NCI-H748 (cell line): ENCODE measurements at regions not wholly inside any gene's neighbourhood (a gene's known extent, or its start where the extent isn't known, plus 50 kb on each side); places are given as distances from the start of the nearest gene placed in this dataset.

Experiments used
- DNase-seq: peaks from one replicate; lab custom pipeline; 2025; ENCODE audit not compliant: unreplicated experiment; lab: John Stamatoyannopoulos, UW

- DNase-seq = no peak
Measured at GRCh38 chr11:110000031-110000502, 93.1 kb upstream of the ZC3H12C start.

- no peak for DNase-seq
Measured at GRCh38 chr11:110000850-110001249, 92.3 kb upstream of the ZC3H12C start.

GRCh38 chr11:110003426-110003825 lies 89.8 kb upstream of the ZC3H12C start:
- peak; percentile 65 for DNase-seq

GRCh38 chr11:110011595-110011994 lies 81.6 kb upstream of the ZC3H12C start:
- no peak for DNase-seq

GRCh38 chr11:110015695-110016094 lies 77.5 kb upstream of the ZC3H12C start:
- no peak for DNase-seq

GRCh38 chr11:110019675-110020074 lies 73.5 kb upstream of the ZC3H12C start:
- no peak for DNase-seq

GRCh38 chr11:110022548-110022947 lies 70.6 kb upstream of the ZC3H12C start:
- DNase-seq = no peak

GRCh38 chr11:110023711-110024110 lies 69.5 kb upstream of the ZC3H12C start:
- DNase-seq = no peak

- DNase-seq = no peak
Measured at GRCh38 chr11:110026858-110027626, 66.2 kb upstream of the ZC3H12C start.

- DNase-seq = no peak
Measured at GRCh38 chr11:110027627-110028371, 65.4 kb upstream of the ZC3H12C start.

GRCh38 chr11:110028921-110029320 lies 64.3 kb upstream of the ZC3H12C start:
- DNase-seq = no peak

- DNase-seq = no peak
Measured at GRCh38 chr11:110029714-110030113, 63.5 kb upstream of the ZC3H12C start.

GRCh38 chr11:110031171-110031570 lies 62.0 kb upstream of the ZC3H12C start:
- DNase-seq = no peak

- no peak for DNase-seq
Measured at GRCh38 chr11:110032259-110032658, 60.9 kb upstream of the ZC3H12C start.

GRCh38 chr11:110032957-110033570 lies 60.1 kb upstream of the ZC3H12C start:
- no peak for DNase-seq

GRCh38 chr11:110034806-110035205 lies 58.4 kb upstream of the ZC3H12C start:
- no peak for DNase-seq

GRCh38 chr11:110035357-110035756 lies 57.8 kb upstream of the ZC3H12C start:
- no peak for DNase-seq

- no peak for DNase-seq
Measured at GRCh38 chr11:110038201-110038600, 55.0 kb upstream of the ZC3H12C start.
